GM19463 (cell line): ENCODE measurements at regions not wholly inside any gene's neighbourhood (a gene's known extent, or its start where the extent isn't known, plus 50 kb on each side); places are given as distances from the start of the nearest gene placed in this dataset.

Experiments
- ATAC-seq: cut with Tn5 transposase; IDR thresholded peaks from one replicate; pipeline ENCODE4 v1.9.1; 2021; ENCODE audit warnings: mild to moderate bottlenecking, moderate library complexity; ENCODE audit not compliant: unreplicated experiment

DNA sequence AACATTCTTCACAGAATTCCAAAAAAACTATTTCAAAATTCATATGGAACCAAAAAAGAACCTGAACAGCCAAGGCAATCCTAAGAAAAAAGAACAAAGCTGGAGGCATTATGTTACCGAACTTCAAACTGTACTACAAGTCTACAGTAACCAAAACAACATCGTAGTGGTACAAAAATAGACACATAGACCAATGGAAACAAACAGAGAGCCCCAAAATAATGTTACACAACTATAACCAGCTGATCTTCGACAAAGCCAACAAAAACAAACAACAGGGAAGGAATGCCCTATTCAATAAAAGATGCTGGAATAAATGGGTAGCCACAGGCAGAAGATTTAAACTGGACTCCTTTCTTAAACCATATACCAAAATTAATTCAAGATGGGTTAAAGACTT lies 1189.6 kb downstream of the PCDH18 start:
- no peak for ATAC-seq

DNA sequence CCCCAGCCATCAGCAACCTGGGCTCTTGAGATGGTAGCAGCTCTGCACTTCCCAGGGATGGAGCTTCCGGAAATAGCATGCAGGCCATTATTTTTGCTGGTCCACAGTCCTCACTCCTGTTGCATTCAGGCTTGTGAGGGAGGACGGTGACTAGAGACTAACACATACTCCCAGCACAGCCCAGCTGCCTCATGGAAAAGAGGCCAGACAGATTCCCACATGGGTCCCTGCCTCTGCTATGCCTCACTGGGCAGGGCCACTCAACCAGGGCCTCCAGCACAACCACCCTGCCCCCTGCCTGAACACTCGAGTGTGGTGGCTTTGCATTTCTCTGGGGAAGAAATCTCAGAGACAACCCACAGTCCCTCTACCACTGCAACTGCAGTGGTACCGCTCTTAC lies 1195.1 kb downstream of the PCDH18 start:
- ATAC-seq, result no peak

DNA sequence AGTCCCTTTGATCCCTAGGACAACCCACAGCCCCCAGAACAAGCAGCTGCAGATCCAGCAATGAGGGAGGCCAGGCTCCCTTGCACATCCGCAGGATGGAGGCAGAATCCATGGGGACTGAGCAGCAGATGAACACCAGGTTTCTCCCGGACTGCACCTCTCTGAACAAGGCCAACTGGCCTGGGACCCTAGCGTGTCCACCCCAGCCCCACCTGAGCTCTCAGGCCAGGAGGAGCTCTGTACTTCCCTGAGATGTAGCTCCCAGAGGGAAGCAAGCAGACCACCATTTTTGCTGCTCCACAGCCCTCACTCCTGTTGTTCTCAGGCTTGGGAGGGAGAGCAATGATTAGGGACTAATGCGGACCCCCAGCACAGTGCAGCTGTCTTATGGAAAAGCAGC lies 1195.8 kb downstream of the PCDH18 start:
- no peak for ATAC-seq

DNA sequence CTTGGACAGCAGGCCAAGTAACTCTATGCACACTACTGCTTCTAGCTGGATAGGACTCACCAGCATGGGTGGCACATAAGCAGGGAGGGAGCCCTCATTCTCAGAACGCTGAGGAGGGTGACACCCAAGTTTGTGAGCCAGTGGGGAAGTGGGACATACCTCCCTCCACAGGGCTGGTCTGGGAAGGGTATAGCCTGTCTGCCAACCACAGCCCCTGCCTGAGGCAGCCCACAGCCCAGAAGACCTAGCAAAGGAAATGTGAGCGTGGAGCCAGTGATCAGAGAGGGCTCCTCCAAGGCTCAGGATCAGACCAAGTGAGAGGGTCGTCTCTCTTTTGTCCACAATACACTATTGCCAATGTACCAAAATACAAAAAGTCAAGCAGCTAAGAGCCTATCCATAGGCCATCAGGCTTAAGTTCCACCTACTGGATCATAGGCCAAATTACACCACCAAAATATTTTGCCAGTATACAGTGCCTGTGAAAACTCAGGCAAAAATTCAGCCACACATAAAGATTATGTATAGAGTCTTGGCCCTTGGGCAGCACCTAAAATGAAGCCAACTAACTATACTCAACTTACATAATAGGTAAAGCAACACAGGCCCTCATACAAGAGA lies 1203.1 kb downstream of the PCDH18 start:
- ATAC-seq, result no peak

DNA sequence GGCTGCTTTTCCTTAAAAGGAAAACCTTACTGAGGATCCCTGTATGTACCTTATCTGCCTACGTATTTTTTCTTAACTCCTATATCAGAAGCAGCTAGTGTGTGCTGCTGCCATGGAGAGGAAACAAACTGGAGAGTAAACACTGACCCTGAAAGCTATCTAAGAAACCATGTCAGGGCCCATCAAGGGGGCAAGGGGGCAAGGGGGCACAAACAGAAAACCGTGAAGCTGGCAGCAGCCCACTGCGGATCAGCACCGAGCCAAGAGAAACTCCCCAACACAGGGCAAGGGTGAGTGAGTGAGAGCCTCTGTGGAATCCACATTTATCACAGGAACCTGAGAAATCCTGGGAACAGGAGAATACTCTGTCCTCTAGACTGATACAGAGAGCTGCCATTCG lies 1204.2 kb downstream of the PCDH18 start:
- ATAC-seq, result no peak

DNA sequence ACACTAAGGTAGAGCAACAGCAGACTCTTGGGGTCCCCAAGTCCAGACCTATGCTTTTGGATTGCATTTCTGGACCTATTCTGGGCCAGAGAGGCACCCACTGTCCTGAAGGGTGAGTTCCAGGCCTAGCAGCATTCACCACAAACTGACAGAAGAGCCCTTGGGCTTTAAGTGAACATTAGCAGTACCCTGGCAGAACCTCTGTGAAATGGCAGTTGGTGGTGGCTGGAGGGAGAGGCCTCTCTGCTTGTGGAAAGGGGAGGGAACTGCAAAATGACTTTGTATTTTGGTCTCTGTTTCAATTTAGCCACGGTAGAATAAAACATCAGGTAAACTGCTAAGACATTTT lies 1211.9 kb downstream of the PCDH18 start:
- no peak for ATAC-seq

DNA sequence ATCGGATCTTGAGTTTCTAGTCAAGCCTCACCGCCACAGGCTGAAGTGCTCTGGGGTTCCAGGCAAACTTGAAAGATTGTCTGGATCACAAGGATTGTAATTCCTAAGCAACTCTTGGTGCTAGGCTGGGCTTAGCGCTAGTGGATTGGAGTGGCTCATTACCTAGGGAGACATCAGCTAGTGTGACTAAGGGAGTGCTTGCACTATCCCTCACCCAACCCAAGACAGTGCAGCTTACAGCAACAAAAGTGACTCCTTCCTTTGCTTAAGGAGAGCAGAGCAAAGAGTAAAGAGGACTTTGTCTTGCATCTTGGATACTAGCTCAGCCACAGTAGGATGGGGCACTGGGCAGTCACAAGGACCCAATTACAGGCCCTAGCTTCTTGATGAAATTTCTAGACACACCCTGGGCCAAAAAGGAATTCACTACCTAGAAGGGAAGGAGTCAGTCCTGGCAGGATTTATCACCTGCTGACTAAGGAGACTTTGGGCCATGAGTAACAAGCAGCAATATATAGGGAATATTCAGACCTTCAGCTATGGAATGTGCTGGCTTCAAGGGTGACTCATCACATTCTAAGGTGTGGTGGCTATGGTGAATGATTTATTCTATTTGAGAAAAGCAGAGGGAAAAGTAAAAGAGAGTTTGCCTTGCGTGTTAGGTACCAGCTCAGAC lies 1212.4 kb downstream of the PCDH18 start:
- ATAC-seq, result no peak

DNA sequence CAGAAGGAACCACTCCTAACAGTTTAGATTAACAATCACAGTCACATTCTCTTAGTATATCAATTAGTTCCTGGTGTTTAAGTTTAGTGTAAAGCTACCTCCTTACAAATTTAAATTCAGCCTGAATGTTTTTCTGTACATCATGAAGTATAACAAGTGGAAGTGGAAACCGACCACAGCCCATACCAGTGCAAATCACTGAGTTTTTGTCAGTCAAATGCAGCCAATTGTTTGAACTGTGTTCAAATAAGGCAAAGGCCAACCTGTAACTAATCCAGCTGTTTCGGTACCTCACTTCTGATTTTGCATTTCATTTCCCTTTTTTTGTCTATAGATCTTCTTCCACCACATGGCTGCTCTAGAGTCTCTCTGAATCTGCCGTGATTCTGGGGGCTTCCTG lies 1215.3 kb downstream of the PCDH18 start:
- ATAC-seq, result no peak

DNA sequence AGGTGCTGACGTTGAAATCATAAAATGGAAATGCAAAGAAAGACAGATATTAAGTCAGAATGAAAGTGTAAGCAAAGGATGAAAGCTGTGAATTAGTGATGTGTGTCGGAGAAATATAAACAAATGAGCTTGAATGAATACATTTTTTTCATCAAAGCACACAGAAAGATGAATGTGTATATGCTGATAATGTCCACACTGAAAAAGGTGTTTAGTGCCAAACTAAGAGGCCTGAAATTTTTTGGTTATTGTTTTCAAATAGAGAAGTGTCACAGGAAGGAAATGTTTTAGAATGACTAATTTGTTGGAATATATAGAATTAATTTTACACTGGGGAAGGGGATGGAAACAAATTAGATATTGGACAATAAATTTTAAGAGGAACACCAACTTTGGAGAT lies 1217.6 kb downstream of the PCDH18 start:
- no peak for ATAC-seq

DNA sequence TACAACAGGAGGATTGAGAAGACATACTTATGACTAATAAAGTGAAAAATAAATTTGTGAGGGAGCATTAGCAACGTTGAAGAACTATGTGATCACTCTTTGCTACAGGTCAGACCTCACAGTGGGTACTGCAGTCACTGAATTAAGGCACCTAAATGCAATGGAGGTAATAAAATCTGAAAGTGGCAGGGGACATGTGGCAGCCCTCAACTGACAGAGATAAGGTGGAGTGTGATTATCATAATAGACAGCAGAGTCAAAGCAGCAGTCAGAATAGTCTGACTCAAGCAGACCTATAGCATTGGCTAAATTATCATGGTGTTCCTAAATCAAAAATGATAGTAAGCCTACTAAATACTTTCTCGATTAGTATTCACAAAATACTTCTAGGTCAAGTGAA lies 1220.5 kb downstream of the PCDH18 start:
- ATAC-seq, result no peak

DNA sequence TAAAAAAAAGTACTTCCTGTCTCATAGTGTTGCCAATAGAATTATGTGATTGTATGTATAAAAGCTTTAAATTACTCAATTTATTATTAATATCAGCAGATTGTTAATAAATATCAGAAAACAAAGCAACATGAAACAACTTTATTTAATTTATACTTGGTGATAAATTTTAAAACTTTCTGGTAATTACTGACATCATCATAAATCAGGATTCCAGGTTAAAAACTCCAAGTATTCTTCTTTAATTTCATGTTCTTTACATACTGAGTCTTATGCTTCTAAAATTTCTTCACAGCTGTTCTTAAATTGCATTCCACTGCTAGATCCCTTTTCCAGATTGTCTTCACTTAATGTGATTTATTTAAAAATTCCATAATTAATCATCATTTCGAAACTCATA lies 1224.5 kb downstream of the PCDH18 start:
- ATAC-seq, result no peak

DNA sequence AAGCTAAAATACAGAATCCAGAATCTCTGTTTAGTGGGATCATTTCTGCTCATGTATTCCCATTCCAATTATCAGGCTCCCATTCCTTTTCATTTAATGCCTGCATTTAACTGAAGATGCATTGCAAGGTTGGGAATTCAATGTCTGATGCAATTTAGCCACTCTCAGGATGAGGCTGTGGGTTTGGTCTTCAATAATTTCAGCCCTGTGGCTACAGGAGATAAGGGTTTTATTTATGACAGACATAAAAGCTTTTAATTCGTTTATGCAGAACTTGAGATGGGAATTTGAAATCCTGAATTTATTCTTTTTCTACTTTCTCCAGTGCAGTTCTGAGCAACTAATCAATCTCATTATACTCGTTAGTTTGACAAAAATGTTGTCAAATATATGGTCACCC lies 1225.9 kb downstream of the PCDH18 start:
- no peak for ATAC-seq

DNA sequence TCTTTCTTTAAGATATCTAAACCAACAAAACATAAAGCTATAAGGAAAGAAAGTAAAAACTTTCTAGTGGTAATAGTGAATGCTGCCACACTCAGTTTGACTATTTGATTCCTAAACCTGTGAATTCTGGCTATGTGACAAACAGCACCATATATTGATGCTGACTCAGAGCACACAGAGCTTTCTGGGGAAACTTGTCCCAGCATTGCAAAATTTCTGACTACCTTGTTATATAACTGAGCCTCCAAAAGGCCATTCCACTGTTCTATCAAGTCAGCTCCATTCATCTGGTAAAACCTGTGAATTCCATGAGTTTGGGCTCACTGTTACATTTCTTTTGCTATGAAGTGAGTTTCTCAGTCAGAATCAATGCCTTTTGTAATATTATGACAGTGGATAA lies 1229.7 kb downstream of the PCDH18 start:
- no peak for ATAC-seq

DNA sequence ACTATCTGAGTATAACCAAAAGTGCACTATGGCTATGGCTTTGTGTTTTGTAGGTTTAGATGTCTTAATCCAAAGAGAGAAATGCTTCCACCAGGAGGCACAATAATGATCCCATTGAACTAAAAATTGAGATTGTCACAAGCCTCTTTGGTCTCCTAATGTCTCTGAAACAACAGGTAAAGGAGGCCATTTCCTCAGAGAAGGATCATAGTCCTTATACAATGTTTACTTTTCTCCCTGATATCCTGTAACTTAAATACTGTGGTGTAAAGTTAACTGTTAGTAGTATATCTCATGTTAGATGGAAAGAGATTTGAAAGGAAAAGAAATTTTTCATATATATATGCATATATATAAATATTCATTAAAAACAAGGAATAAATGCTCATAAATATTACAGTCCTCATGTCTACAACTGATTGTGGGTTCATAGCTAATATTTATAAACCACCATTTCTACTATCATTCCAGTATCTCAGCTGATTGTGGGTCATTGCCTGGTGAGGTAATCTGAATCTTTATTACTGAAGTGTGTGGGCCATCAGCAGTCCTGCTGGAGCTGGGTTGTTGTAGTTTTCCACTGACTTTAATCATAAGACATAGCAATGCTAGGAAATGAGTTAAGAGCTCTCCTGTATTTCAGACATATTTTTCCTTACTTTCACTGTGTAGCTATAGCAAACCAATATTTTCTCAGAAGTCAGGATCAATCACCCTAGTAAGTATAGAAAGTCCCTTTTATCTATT lies 1230.4 kb downstream of the PCDH18 start:
- no peak for ATAC-seq

DNA sequence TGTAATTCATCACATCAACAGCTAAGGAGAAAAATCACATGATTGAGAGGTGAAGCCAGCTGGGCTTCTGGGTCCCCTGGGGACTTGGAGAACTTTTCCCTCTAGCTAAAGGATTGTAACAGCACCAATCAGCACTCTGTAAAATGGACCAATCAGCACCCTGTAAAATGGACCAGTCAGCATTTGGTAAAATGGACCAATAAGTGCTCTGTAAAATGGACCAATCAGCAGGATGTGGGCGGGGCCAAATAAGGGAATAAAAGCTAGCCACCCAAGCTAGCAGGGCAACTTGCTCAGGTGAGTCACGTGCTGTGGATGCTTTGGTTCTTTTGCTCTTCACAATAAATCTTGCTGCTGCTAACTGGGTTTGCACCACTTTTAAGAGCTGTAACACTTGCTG lies 1248.3 kb downstream of the PCDH18 start:
- no peak for ATAC-seq

DNA sequence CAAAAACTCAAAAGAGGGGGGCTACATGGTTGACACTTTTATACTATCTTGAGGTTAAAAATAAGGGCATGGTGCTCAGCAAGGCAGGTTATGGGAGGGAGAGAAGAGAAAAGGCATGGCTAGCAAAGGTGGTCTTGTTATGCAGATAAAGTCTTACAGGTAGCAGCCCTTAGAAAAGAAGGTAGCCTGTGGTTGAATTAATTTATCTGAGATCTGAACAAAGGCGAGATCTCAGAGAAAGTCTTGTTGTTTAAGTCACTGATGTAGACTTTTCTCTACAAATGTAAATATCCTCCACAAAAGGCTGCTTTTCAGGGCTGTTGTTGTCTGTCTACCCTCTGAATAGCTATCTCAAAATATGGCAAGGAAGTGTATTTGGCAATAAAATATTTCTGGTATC lies 1250.4 kb downstream of the PCDH18 start:
- no peak for ATAC-seq

DNA sequence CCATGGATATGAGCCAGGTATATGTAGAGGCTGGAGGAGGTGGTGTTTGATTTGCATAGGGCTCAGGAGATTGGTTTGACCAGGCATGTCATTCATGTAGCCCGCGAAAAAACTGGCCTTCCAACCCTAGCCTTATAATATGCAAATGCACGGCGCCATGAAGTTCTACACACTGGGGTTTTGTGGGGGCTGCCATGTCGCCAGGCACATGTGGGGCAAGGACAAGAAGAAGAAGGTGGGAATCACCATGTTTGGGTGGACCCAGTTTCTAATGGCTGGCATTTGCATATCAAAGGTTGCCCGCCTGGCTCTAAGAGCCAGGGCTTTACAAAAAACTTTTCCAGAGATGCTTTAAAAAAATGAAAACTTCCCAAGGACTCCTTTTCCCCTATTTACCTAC lies 1251.0 kb downstream of the PCDH18 start:
- ATAC-seq, result no peak

DNA sequence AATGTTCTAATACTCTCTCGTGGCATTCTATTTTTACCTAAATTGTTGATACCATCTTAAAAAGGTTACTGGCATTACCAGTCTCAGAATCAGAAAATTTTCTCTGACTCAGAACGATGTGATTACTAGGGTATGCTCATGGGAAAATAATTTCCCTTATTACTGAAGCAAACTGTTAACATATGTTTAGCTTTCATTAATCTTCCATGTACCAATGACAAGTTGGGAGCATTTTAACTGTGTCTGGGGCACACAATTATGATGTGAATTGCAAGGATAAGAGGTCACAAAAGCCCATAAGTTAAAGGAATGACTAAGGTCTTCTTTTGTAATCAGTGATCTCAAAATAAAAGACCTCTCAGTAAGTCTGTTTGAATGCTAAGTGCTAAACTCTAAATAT lies 1254.6 kb downstream of the PCDH18 start:
- ATAC-seq, result no peak

DNA sequence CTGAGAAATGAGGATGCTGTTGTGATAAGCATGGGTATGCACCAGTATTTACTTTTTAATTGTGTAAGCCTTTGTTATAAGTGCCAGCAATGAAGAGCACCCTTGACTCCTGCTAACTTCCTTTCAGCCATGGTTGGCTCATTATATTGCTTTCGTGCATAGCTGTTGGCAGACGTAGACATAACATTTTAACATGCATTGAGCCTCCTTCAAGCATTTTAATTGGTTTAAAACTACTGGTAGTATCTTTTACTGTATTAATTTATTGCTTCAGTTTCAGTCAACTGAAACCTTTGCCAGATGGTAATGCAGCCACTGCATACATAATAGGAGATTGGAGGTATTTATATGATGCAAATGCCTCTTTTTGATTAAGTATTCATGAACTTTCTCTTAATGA lies 1285.4 kb downstream of the PCDH18 start:
- no peak for ATAC-seq

DNA sequence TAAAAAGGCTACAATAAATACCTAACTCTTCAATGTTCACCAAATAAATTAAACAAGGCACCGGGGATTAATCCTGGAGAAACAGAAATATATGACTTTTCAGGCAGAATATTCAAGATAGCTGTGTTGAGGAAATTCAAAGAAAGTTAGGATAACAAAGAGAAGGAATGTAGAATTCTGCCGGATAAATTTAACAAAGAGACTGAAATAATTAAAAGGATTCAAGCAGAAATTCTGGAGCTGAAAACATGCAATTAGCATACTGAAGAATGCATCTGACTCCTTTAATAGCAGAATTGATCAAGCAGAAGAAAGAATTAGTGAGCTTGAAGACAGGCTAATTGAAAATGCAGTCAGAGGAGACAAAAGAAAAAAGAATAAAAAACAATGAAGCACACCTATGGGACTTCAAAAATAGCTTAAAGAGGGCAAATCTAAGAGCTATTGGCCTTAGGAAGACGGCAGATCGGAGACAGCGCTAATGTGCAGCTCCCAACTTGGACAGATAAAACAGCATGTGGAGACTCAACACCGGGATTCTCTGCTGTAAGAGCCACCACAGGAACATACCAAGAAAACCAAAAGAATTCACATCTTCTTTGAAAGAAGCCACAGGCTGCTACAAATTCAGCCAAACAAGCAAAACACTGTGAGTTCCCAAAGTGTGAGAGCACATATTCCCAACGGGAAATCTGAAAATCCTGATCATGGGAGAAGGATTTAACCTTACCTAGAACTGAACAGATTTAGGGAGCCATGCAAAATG lies 1290.9 kb downstream of the PCDH18 start:
- no peak for ATAC-seq

DNA sequence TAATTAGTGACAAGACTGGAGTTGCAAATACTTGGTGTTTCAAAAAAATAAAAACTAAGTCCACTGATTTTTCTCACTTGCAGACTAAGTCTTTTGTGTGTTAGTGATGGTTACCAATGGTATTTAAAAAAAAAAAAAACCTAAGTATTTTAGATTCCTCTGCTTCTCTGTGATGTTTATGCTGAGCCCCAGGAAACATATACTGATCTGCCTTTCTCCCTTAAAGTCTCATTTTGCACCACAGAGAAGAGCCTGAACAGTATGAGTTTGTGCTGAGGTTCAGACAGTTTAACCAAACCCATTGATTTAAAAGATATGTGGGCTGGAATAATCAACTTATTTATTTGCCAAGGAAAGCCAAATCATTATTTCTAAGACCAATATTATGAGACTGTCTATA lies 1305.0 kb downstream of the PCDH18 start:
- ATAC-seq, result no peak
